H9 (cell line): ENCODE measurements at regions not wholly inside any gene's neighbourhood (a gene's known extent, or its start where the extent isn't known, plus 50 kb on each side); places are given as distances from the start of the nearest gene placed in this dataset.

ENCODE experiments used
- DNase-seq: peaks from one replicate; pipeline ENCODE4 v3.0.0-alpha.2; 2017
- H2AFZ ChIP-seq: one replicate; pipeline ENCODE4 v1.6.1; 2013; ENCODE audit warnings: mild to moderate bottlenecking, low read length, control low read depth, moderate library complexity
- H2AK5ac ChIP-seq: 2 replicates; pipeline ENCODE4 v1.6.1; 2013; ENCODE audit warnings: low read length, control low read depth, mixed read lengths; ENCODE audit not compliant: insufficient read length
- H2BK120ac ChIP-seq: one replicate; pipeline ENCODE4 v1.6.1; 2013; ENCODE audit warnings: low read depth, mild to moderate bottlenecking, low read length, control low read depth, inconsistent platforms; ENCODE audit not compliant: poor library complexity, severe bottlenecking
- H2BK12ac ChIP-seq: 2 replicates; pipeline ENCODE4 v1.6.1; 2013; ENCODE audit warnings: low read length, control low read depth, mixed read lengths, low read depth; ENCODE audit not compliant: insufficient read length
- H2BK15ac ChIP-seq: 2 replicates; pipeline ENCODE4 v1.6.1; 2013; ENCODE audit warnings: low read depth, low read length, control low read depth
- H2BK20ac ChIP-seq: one replicate; pipeline ENCODE4 v1.6.1; 2013; ENCODE audit warnings: low read depth, mild to moderate bottlenecking, low read length, control low read depth, inconsistent platforms; ENCODE audit not compliant: poor library complexity, severe bottlenecking
- H2BK5ac ChIP-seq: 2 replicates; pipeline ENCODE4 v1.6.1; 2013; ENCODE audit warnings: low read length, control low read depth, mixed read lengths; ENCODE audit not compliant: insufficient read length
- H3K14ac ChIP-seq: 2 replicates; pipeline ENCODE4 v1.6.1; 2013; ENCODE audit warnings: low read length, control low read depth; ENCODE audit not compliant: insufficient read depth
- H3K18ac ChIP-seq: 2 replicates; pipeline ENCODE4 v1.6.1; 2013; ENCODE audit warnings: low read depth, mild to moderate bottlenecking, mixed read lengths, low read length, control low read depth; ENCODE audit not compliant: insufficient read length
- H3K23ac ChIP-seq: 2 replicates; pipeline ENCODE4 v1.6.1; 2013; ENCODE audit warnings: low read length, control low read depth, mixed read lengths, low read depth; ENCODE audit not compliant: insufficient read length
- H3K23me2 ChIP-seq: 2 replicates; pipeline ENCODE4 v1.6.1; 2013; ENCODE audit warnings: low read depth, mild to moderate bottlenecking, mixed read lengths, low read length, control low read depth; ENCODE audit not compliant: insufficient read length, poor library complexity, severe bottlenecking
- H3K27ac ChIP-seq: 2 replicates; pipeline ENCODE4 v1.5.1; 2013; ENCODE audit warnings: low read length, control low read depth, mixed read lengths, low read depth; ENCODE audit not compliant: insufficient read length
- H3K27me3 ChIP-seq: 2 replicates; pipeline ENCODE4 v1.6.1; 2013; ENCODE audit warnings: low read length, control low read depth, inconsistent platforms; ENCODE audit not compliant: insufficient read depth
- H3K4ac ChIP-seq: 2 replicates; pipeline ENCODE4 v1.6.1; 2013; ENCODE audit warnings: low read depth, mild to moderate bottlenecking, control low read depth, inconsistent platforms, low read length, moderate library complexity
- H3K4me1 ChIP-seq: 2 replicates; pipeline ENCODE4 v1.6.1; 2013; ENCODE audit warnings: low read length, control low read depth, inconsistent platforms; ENCODE audit not compliant: insufficient read depth
- H3K4me2 ChIP-seq: 2 replicates; pipeline ENCODE4 v1.6.1; 2013; ENCODE audit warnings: low read length, control low read depth, mixed read lengths; ENCODE audit not compliant: insufficient read length, insufficient read depth
- H3K56ac ChIP-seq: 2 replicates; pipeline ENCODE4 v1.6.1; 2013; ENCODE audit warnings: low read depth, mild to moderate bottlenecking, mixed read lengths, low read length, control low read depth; ENCODE audit not compliant: insufficient read length
- H3K79me1 ChIP-seq: 2 replicates; pipeline ENCODE4 v1.6.1; 2013; ENCODE audit warnings: low read depth, mild to moderate bottlenecking, moderate library complexity, low read length, control low read depth, inconsistent platforms; ENCODE audit not compliant: insufficient read depth, poor library complexity, severe bottlenecking
- H3K79me2 ChIP-seq: 2 replicates; pipeline ENCODE4 v1.6.1; 2013; ENCODE audit warnings: low read length, control low read depth, inconsistent platforms; ENCODE audit not compliant: insufficient read depth
- H3K9ac ChIP-seq: 2 replicates; pipeline ENCODE4 v1.6.1; 2013; ENCODE audit warnings: low read length, control low read depth, mixed read lengths; ENCODE audit not compliant: insufficient read length; ENCODE audit errors: extremely low read depth
- H3K9me3 ChIP-seq: one replicate; pipeline ENCODE4 v1.6.1; 2013; ENCODE audit warnings: low read depth, low read length, inconsistent platforms; ENCODE audit not compliant: control insufficient read depth
- H3T11ph ChIP-seq: one replicate; pipeline ENCODE4 v1.6.1; 2013; ENCODE audit warnings: mild to moderate bottlenecking, low read length, control low read depth, inconsistent platforms
- H4K20me1 ChIP-seq: one replicate; pipeline ENCODE4 v1.6.1; 2013; ENCODE audit not compliant: control insufficient read depth, insufficient read length, insufficient read depth
- H4K5ac ChIP-seq: 2 replicates; pipeline ENCODE4 v1.6.1; 2013; ENCODE audit warnings: low read depth, mild to moderate bottlenecking, mixed read lengths, low read length, control low read depth; ENCODE audit not compliant: insufficient read length
- H4K8ac ChIP-seq: replicated peaks from 2 replicates; pipeline ENCODE4 v1.6.1; 2013; ENCODE audit warnings: low read length, control low read depth, mixed read lengths, low read depth; ENCODE audit not compliant: insufficient read length
- H4K91ac ChIP-seq: 2 replicates; pipeline ENCODE4 v1.6.1; 2013; ENCODE audit warnings: low read depth, mild to moderate bottlenecking, moderate library complexity, mixed read lengths, low read length, control low read depth; ENCODE audit not compliant: insufficient read length
- H3K27ac Mint-ChIP-seq, 3 experiments: 2 replicates in 2 of 3; 3 replicates in 1 of 3; pipeline ENCODE4 v1.8.0; 2020 to 2021; ENCODE audit warnings: mixed read lengths in 3 of 3, mild to moderate bottlenecking in 1 of 3, moderate library complexity in 1 of 3
- H3K27me3 Mint-ChIP-seq: 2 replicates; pipeline ENCODE4 v1.8.0; 2021; ENCODE audit warnings: low read depth, mild to moderate bottlenecking, moderate library complexity, mixed read lengths
- H3K36me3 Mint-ChIP-seq, 3 experiments: 2 replicates in 2 of 3; 3 replicates in 1 of 3; pipeline ENCODE4 v1.8.0; 2020 to 2021; ENCODE audit warnings: low read depth in 3 of 3, mixed read lengths in 3 of 3; ENCODE audit not compliant: insufficient read depth in 1 of 3
- H3K4me1 Mint-ChIP-seq, 2 experiments: 2 replicates each; pipeline ENCODE4 v1.8.0; 2020; ENCODE audit warnings: mixed read lengths in 2 of 2
- H3K4me3 Mint-ChIP-seq, 2 experiments: 2 replicates in 1 of 2; 3 replicates in 1 of 2; pipeline ENCODE4 v1.8.0; 2020 to 2021; ENCODE audit warnings: mild to moderate bottlenecking in 2 of 2, mixed read lengths in 2 of 2, moderate library complexity in 1 of 2
- H3K9me3 Mint-ChIP-seq, 2 experiments: 2 replicates in 1 of 2; 3 replicates in 1 of 2; pipeline ENCODE4 v1.8.0; 2020; ENCODE audit warnings: mild to moderate bottlenecking in 2 of 2, mixed read lengths in 2 of 2, moderate library complexity in 1 of 2
- TF ChIP-seq, protein P1 (sequence below): fragments of 200-600 bp; sonication (generic); conservative IDR thresholded peaks from 3 replicates; pipeline ENCODE4 v1.8.0; 2021; ENCODE audit warnings: antibody characterized with exemption, mild to moderate bottlenecking

DNA sequence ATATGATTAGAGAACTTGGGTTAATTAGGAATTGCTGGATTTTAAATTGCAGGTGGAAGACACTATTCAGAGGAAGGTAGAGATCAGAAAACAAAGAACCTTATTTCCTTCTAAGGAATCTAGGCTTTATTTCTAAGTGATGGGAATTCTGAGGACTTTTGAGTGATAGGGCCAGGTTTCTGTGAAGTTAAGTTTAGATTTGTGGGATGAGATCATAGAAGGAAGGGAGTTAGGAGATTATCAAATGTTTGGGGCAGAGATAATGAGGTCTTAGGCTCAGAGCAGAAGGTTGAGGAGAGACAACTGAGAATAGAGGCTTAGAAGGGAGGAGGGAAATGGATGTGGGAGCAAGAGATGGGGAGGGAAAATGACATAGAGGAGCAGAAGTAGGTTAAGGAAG lies 109.7 kb upstream of the MMS22L start:
- Histone ChIP-seq H3K27ac (no peak overlapping the region), H2AK5ac (no peak overlapping the region), H4K20me1 (no peaks in the 10 kb centered on the region), H3K18ac (no peak overlapping the region), H4K5ac (no peak overlapping the region), H3T11ph (no peak overlapping the region), H3K27me3 (no peaks in the 10 kb centered on the region), H2BK5ac (no peak overlapping the region), H2BK120ac (no peak overlapping the region), H3K4ac (no peak overlapping the region), H3K9ac (no peak overlapping the region), H3K56ac (no peak overlapping the region), H3K79me2 (no peaks in the 10 kb centered on the region), H3K23me2 (no peaks in the 10 kb centered on the region), H3K4me1 (no peaks in the 10 kb centered on the region), H2AFZ (no peak overlapping the region), H3K23ac (no peak overlapping the region), H2BK15ac (no peak overlapping the region), H2BK20ac (no peak overlapping the region), H4K8ac (no peak overlapping the region), H2BK12ac (no peak overlapping the region), H3K4me2 (no peak overlapping the region), H3K79me1 (no peaks in the 10 kb centered on the region), H3K9me3 (no peaks in the 10 kb centered on the region), H3K14ac (no peak overlapping the region), H4K91ac (no peak overlapping the region)
- no peaks in the 10 kb centered on the region; the same call in 1 of the 2 replicates for H3K27me3 Mint-ChIP-seq
- H3K9me3 Mint-ChIP-seq: no peaks in the 10 kb centered on the region
- H3K4me1 Mint-ChIP-seq: peaks cover 0 to 4% of the 10 kb centered on the region in 2 experiments; a peak in 2 of 4 replicates
- no peaks in the 10 kb centered on the region for H3K36me3 Mint-ChIP-seq
- TF ChIP-seq, protein P1, sequence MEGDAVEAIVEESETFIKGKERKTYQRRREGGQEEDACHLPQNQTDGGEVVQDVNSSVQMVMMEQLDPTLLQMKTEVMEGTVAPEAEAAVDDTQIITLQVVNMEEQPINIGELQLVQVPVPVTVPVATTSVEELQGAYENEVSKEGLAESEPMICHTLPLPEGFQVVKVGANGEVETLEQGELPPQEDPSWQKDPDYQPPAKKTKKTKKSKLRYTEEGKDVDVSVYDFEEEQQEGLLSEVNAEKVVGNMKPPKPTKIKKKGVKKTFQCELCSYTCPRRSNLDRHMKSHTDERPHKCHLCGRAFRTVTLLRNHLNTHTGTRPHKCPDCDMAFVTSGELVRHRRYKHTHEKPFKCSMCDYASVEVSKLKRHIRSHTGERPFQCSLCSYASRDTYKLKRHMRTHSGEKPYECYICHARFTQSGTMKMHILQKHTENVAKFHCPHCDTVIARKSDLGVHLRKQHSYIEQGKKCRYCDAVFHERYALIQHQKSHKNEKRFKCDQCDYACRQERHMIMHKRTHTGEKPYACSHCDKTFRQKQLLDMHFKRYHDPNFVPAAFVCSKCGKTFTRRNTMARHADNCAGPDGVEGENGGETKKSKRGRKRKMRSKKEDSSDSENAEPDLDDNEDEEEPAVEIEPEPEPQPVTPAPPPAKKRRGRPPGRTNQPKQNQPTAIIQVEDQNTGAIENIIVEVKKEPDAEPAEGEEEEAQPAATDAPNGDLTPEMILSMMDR: no peak
- no peak for DNase-seq
- H3K4me3 Mint-ChIP-seq: no peak overlapping the region
- H3K27ac Mint-ChIP-seq: peak overlapping the region in 1 of 3 experiments; percentile 19; a peak in 2 of 7 replicates
